GM19025 (cell line): ENCODE measurements at regions not wholly inside any gene's neighbourhood (a gene's known extent, or its start where the extent isn't known, plus 50 kb on each side); places are given as distances from the start of the nearest gene placed in this dataset.

Source experiments
- ATAC-seq: cut with Tn5 transposase; IDR thresholded peaks from one replicate; pipeline ENCODE4 v1.9.1; 2021; ENCODE audit warnings: mild to moderate bottlenecking, low read depth, moderate library complexity; ENCODE audit not compliant: unreplicated experiment

GRCh38 chr14:97230051-97230450 is 432.9 kb downstream of the VRK1 start:
- no peak for ATAC-seq

DNA sequence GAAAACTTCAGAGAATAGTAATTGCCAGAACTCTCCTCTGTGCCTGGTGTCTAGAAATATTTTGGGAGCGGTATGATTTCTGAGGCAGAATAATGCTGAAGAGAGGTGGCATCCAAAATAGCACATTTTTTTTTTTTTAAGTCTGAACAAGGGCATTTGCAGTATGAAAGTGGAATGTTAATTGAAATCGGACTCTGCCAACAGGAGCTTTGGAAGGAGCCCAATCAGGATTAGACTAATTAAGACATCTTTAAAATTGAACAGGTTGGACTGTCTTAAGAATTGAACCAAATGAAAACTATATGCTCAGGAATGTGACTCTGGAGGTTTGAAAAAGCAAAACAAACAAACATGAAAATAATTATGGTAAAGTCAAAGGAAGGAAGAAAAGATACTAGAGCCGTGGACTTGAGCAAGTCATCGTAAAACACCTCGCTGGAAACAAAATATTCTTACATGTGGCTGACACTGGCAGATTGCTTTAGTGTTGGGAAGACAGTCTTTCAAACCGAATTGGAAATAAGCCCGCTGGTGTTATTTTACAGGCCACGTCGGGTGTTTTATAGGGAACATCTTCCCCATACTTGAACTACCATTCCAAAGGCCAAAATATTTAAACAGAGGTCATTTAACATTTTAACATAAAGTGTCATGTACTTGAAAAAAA is 436.3 kb downstream of the VRK1 start:
- no peak for ATAC-seq

GRCh38 chr14:97246648-97247047 is 449.5 kb downstream of the VRK1 start:
- no peak for ATAC-seq

GRCh38 chr14:97248973-97249372 is 451.8 kb downstream of the VRK1 start:
- no peak for ATAC-seq

DNA sequence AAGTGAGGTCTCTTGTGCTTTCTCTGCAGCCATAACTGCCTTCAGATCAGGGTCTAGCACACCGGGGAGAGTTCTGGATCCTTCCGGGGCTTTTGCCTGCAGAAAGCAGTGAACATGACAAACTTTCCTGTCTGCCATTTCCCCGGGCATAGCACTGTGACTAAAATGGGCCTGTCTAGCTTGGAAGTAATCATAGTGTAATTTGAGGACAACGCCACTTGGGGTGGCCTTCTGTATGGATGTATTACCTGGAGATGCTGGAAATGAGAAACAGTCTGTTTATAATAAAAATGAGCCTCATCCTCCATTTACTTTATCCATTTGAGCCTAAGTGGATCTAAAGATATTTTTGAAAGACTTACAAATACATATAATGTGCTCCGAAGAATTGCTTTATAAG is 453.7 kb downstream of the VRK1 start:
- ATAC-seq = no peak

GRCh38 chr14:97251491-97252155 is 454.4 kb downstream of the VRK1 start:
- ATAC-seq = no peak

GRCh38 chr14:97253756-97254155 is 456.6 kb downstream of the VRK1 start:
- ATAC-seq = no peak

- ATAC-seq = no peak
Observed at GRCh38 chr14:97262336-97262735, 465.2 kb downstream of the VRK1 start.

DNA sequence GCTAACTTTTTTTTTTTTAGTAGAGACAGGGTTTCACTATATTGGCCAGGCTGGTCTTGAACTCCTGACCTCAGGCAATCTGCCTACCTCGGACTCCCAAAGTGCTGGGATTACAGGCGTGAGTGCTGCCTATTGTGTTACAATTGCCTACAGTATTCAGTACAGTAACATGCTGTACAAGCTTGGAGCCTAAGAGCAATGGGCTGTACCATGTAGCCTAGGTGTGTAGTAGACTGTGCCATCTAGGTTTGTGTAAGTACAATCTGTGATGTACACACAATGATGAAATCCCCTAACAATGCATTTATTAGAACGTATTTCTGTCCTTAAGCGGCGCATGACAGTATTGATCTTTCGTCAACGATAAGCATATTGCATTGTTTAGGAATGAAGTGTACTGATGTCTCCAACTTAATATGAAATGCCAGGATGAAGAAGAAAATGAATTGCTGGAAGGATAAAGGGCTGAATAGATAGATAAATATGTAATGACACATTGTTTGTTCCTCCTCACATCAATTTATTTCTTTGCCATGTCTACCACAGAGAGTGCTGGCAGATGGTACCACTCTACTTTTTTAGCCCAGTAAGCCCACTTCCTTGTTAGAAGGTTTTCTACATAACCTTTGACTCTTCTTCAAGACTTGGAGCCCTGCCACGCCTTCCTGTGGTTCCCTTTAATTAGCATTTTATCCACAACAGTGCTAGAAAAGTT is 467.5 kb downstream of the VRK1 start:
- ATAC-seq = no peak

DNA sequence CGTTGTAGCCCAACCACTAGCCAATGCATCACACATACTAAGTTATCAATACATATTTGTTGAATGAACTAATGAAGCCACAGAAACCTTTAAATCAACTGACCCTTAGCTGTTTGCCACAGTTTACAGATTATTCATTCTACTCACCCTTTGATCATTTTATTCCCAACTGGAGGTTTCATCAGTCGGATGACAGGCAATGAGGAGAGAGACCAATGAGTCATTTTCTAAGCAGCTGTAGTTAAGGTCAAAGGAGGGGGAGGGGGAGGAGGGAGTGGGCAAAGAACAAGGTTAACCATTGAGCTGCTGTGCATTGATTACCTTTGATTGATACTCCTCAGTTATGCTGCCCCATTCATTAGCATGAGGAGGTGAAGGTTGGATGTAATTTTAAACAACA is 469.5 kb downstream of the VRK1 start:
- no peak for ATAC-seq

DNA sequence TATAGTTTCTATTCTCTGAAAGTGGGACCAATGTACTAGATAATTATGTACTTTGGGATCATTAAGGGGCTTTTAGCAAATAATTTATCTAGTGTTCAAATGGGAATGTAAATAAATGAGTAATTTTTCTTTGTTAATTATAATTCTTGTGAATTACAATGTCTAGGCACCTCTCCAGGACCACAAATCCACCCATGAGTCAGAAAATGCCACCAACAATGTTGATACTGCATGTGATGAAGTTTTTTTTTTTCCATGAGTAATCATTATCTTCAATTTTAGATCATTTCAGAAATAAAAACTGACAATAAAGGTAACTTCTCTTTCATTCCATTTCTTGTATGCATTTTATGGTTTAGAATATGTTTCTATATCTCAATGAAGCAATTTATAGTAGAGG is 470.3 kb downstream of the VRK1 start:
- ATAC-seq = no peak

DNA sequence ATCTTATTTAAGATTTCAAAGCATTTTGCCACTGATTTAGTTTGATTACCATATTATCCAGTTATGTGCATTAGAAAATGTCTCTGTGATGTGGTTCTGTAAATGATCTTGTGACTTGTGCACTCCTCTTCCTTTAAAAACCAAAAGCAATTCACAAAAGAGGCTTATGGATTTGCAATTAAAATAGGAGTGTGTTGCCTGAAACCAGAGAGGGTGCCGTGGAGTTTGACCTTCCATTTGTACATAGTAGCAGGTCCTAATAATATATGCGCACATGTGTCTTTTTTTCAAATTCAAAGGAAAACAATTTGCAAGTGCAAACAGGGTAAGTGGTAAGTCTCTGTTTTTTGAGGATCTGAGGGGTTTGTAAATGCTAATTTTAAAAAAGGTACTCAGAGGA is 470.9 kb downstream of the VRK1 start:
- no peak for ATAC-seq

DNA sequence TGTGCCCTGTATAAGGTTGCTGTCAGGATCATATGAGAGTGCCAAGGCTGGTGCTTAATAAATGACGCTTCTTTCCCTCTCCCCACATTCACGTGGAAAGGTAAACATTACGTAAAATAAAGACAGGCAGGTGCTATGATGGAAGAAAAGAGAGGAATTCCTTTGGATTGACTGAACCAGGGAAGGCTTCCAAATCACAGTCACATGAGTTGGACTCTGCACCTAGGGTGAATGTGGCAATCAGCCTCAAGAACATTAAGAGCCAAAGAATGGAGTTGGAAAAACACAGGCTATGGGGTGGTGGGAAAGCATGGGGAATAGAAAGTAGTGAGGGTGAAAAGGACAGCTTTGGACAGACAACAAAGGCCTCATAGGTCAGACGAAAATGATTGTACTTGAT is 473.1 kb downstream of the VRK1 start:
- no peak for ATAC-seq

- no peak for ATAC-seq
Observed at GRCh38 chr14:97271451-97271960, 474.3 kb downstream of the VRK1 start.

DNA sequence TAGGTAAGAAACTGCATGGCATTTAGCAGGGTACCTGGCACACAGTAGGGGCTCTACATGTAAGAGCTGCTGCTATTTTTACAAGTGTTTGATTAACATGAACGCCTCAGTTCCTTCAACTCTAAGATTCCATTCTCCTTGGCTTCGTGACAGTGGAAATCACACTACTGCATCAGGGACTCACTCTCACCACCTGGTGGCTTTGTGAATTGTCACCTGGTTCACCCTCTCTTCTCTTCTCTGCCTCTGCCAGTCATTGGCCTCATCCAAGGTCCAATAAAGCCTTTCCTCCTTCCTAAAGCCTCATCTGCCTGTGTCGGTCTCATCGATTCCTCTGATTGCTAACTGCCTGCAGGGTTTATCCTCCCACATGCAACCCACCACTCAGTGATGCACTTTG is 476.4 kb downstream of the VRK1 start:
- ATAC-seq = no peak

DNA sequence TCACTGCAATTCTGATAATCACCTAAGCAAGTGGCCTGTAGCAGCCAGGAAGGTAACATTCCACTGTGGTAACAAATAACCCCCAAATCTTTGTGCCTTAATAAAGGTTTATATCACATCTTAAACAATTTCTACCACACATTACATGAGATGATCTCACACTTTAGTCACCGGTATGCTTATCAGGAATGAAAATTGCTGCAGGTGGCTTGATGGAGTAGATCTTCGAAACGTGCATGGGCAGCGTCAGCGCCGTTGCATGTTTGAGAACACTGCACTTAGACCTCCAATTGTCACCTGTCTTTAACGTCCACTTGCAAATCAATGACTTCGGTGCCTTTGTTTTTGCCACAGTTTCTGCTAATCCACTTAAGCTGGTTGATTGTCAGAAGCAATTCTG is 477.4 kb downstream of the VRK1 start:
- no peak for ATAC-seq

DNA sequence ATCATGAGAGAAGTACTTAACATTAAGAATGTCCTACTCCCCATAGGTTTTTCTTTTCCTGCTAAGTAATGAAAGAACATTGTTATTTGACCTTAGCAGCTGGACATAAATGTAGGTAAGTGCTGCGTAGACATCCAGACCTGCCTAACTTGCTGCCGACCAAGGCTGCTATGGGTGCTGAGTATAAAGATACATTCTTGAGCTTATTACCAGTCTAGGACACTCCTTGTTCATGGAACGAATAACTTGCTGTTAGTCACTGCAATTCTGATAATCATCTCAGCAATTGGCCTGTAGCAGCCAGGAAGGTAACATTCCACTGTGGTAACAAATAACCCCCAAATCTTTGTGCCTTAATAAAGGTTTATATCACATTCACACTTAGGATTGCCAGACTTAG is 478.1 kb downstream of the VRK1 start:
- no peak for ATAC-seq

GRCh38 chr14:97276573-97276972 is 479.4 kb downstream of the VRK1 start:
- ATAC-seq = no peak

GRCh38 chr14:97277711-97278110 is 480.5 kb downstream of the VRK1 start:
- no peak for ATAC-seq

GRCh38 chr14:97280526-97280925 is 483.3 kb downstream of the VRK1 start:
- no peak for ATAC-seq

GRCh38 chr14:97281741-97282140 is 484.6 kb downstream of the VRK1 start:
- no peak for ATAC-seq
